SKM-1 treated with dmso at 0.1 percent for 144 hours (cell line): ENCODE measurements at regions not wholly inside any gene's neighbourhood (a gene's known extent, or its start where the extent isn't known, plus 50 kb on each side); places are given as distances from the start of the nearest gene placed in this dataset.
"Not testable (repeated sequence)": the region's sequence is repeated elsewhere in the genome, so short reads cannot be mapped to it uniquely, and the experiment has no call there.

ENCODE experiments used
- DNase-seq: peaks from one replicate; lab custom pipeline; 2025; ENCODE audit not compliant: unreplicated experiment; lab: John Stamatoyannopoulos, UW

- no peak for DNase-seq
Measured at GRCh38 chr10:28354511-28354910, 51.6 kb upstream of the MPP7 start.

- DNase-seq = no peak
Measured at GRCh38 chr10:28355376-28355775, 52.5 kb upstream of the MPP7 start.

- no peak for DNase-seq
Measured at GRCh38 chr10:28359334-28359733, 56.5 kb upstream of the MPP7 start.

- DNase-seq = no peak
Measured at GRCh38 chr10:28360175-28360574, 57.3 kb upstream of the MPP7 start.

GRCh38 chr10:28363376-28363775 is 60.5 kb upstream of the MPP7 start:
- DNase-seq = no peak

GRCh38 chr10:28365840-28366239 is 63.0 kb upstream of the MPP7 start:
- DNase-seq = no peak

GRCh38 chr10:28366994-28367393 is 64.1 kb upstream of the MPP7 start:
- DNase-seq = no peak

GRCh38 chr10:28367413-28367812 is 64.5 kb upstream of the MPP7 start:
- DNase-seq = no peak

GRCh38 chr10:28367929-28368484 is 65.1 kb upstream of the MPP7 start:
- peak; percentile 67 for DNase-seq

- DNase-seq = no peak
Measured at GRCh38 chr10:28370107-28370835, 67.4 kb upstream of the MPP7 start.

GRCh38 chr10:28371638-28372037 is 68.8 kb upstream of the MPP7 start:
- not testable (repeated sequence) for DNase-seq

GRCh38 chr10:28374036-28374435 is 71.2 kb upstream of the MPP7 start:
- DNase-seq = no peak

- DNase-seq = no peak
Measured at GRCh38 chr10:28375399-28376354, 72.8 kb upstream of the MPP7 start.

- no peak for DNase-seq
Measured at GRCh38 chr10:28378986-28379585, 76.2 kb upstream of the MPP7 start.

- DNase-seq = no peak
Measured at GRCh38 chr10:28381466-28381865, 78.6 kb upstream of the MPP7 start.

- DNase-seq = peak; percentile 57
Measured at GRCh38 chr10:28381903-28382347, 79.1 kb upstream of the MPP7 start.

- no peak for DNase-seq
Measured at GRCh38 chr10:28382525-28383269, 79.8 kb upstream of the MPP7 start.

GRCh38 chr10:28384557-28384956 is 81.7 kb upstream of the MPP7 start:
- no peak for DNase-seq

- DNase-seq = no peak
Measured at GRCh38 chr10:28385748-28386502, 83.1 kb upstream of the MPP7 start.

GRCh38 chr10:28386503-28386868 is 83.6 kb upstream of the MPP7 start:
- DNase-seq = no peak
